ENCODE measurements at regions not wholly inside any gene's neighbourhood (a gene's known extent, or its start where the extent isn't known, plus 50 kb on each side); places are given as distances from the start of the nearest gene placed in this dataset.
A peak's percentile ranks its signal among the peaks of the same experiment; 100 is the strongest.

DNA sequence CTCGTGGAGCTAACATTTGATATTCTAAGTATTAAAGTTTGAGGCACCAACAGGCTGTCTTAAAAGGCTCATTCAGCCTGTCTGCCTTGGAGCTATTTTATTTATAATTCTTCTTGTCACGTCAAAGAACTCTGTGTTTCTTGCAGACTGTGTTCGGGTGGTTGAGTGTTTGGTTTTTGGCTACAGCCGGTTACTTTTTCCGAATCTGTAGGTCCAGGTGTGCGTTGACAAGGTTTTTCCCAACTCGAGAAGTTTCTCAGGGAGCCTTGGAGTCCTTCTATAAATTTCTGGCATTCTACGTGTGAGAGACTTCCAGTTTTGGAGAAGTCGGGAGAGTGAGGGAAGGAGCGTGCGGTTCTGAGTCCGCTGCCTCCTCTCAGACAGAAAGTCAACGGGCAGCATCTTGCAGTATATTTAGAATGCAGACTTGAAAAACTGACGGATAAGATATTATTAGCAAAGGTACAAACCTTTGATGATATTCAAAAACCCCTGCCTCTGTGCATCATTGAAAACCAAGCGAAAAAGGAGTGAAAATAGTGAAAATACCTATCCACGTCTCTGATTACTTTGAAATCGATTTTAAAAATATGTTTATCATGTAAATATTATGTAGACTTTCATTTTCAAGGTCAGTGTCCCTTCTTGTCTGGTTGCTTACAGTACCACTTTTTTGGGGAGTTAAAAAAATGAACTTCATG is 85.2 kb upstream of the PPARA start:
- H3K27ac ChIP-seq: peak overlapping the region; percentile 99 to 100
- H3K4me3 ChIP-seq: peak overlapping the region; percentile 27
- no peaks in the 10 kb centered on the region for H3K27me3 ChIP-seq
- TF ChIP-seq CTCF (IDR thresholded peaks at IDR 0.05): no peak
- no peak for TF ChIP-seq EP300 (IDR thresholded peaks at IDR 0.05)
- peaks cover 24% of the 10 kb centered on the region for H3K4me1 ChIP-seq (ENCODE audit: insufficient read depth)
- intact Hi-C loops (cut with DNase I): no loop called here
- no peaks in the 10 kb centered on the region for H3K9me3 ChIP-seq
- 4 to 7% (median 5%) methylated on average over 17 of the region's 17 CpGs for WGBS, 3 donors
- DNase-seq: peak in 4 of 5 donors; percentile 1 to 50 (median 44)
- H3K36me3 ChIP-seq: no peaks in the 10 kb centered on the region

DNA sequence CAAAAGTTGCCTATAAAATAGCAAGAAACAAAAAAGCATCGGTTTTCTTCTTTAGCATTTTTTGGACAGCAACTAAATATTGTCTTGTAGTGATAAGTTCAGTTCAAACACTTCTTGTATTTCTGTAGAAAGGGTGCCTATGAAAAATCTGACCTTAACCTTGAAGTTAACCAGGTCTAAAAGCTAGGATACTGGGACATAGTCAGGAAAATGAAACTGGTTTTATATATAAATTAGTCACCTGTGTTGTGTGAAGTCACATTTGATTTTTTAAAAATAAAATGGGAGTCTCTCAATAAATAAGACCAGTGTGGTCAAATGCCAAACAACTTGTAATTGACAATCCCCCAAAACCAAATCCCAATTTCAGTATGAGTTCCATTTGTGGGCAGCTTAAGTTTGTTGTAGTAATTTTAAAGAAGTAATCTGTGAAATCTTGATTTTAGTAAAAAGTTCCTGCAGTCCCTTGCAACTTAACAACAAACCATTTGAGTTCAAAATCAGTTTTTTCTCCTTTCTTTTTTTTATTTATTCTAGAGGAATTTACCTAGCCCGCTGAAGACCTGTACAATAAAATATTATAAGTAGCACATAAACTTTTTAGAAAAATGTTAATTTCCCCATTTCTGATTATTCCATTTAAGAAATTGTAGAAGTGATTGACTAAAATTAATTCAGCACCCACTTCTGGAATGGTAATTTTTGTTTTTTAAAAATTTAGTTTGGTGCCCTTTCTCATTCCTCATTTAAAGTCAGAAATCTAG is 84.5 kb upstream of the PPARA start:
- peaks cover 23% of the 10 kb centered on the region for H3K4me1 ChIP-seq (ENCODE audit: insufficient read depth)
- H3K4me3 ChIP-seq: peak overlapping the region; percentile 27
- WGBS, 3 donors: 5 to 20% (median 7%) methylated on average over 2 of the region's 2 CpGs

DNA sequence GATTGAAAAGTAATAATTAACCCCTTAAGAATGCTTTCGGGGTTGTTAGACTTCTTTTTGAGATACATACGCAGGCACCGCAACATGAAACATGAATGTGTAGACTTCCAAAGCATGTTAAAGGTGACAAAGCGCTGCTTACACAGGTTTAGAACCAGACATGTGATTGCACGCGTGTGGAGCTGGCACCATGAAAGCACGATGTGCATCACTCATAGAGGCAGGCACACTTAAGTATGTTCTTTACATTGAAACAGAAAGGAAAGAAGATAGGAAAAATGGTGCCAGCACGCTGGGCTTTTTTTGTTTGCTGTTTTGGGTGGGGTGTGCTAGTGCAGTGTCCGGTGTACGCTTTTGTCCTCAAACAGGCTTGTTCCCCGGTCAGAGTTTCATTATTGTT is 83.6 kb upstream of the PPARA start:
- Histone ChIP-seq H3K27me3 (no peaks in the 10 kb centered on the region), H3K36me3 (no peaks in the 10 kb centered on the region), H3K4me1 (ENCODE audit: insufficient read depth) (peaks cover 16% of the 10 kb centered on the region), H3K27ac (peak overlapping the region; percentile 99 to 100), H3K9me3 (no peaks in the 10 kb centered on the region), H3K4me3 (peak overlapping the region; percentile 29)
- DNase-seq: peak in 3 of 5 donors; percentile 47 to 53 (median 51)
- 3 to 11% (median 6%) methylated on average over 11 of the region's 11 CpGs for WGBS, 3 donors
- no peak for TF ChIP-seq POLR2A (IDR thresholded peaks at IDR 0.05)
- TF ChIP-seq CTCF (IDR thresholded peaks at IDR 0.05): no peak
- TF ChIP-seq EP300 (IDR thresholded peaks at IDR 0.05): no peak
- intact Hi-C loops (cut with DNase I): no loop called here

More for the DNA sequence above, 84.5 kb upstream of the PPARA start:
- intact Hi-C loops (cut with DNase I): no loop called here
- no peak for DNase-seq
- no peak for TF ChIP-seq EP300 (IDR thresholded peaks at IDR 0.05)
- TF ChIP-seq POLR2A (IDR thresholded peaks at IDR 0.05): no peak
- no peak for TF ChIP-seq CTCF (IDR thresholded peaks at IDR 0.05)
- H3K27ac ChIP-seq: peak overlapping the region; percentile 99 to 100
- H3K9me3 ChIP-seq: no peaks in the 10 kb centered on the region
- H3K36me3 ChIP-seq: no peaks in the 10 kb centered on the region
- no peaks in the 10 kb centered on the region for H3K27me3 ChIP-seq

DNA sequence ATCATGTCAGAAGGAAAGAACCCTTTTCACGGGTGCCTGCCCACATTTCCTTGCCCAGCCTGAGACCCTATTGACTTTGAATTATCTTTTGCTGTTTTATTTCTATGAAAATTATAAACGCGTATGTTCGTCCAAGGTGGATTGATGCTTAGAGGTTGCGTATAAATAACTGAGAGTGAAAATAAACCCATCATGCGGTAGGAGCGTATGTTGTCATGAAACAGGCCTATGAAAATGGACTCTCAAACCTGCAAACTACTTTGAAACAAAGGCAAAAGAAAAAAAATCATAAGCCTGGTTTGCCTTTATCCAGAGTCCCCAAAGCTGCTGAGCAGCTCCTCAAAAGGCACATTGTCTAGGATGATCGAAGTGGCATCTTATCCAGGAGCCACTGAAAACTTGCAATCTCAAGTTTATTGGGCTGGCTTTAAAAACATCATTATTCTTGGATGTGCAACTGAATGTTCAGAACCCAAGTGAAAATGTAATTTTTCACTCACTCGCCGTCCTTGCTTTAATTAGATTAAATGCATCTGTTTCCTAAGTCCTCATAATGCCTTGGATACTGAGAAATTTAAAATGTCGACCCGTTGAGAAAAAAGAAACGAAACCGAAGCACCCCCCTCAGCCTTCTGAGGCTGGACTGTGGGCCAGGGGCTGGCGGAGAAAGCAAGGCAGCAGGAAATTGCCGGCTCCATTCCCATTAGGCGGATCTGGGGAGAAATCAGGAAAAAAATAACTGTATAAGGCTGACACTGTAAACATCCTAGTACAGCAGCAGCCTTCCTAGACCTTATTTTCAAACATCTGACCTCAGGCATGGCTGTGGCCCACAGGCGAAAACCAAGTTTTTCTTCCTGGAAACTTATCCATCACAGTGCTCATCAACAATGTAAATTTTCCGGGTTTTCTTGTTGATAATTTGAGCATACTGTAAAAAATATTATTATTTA is 82.9 kb upstream of the PPARA start:
- 1 to 9% (median 3%) methylated on average over 19 of the region's 19 CpGs for WGBS, 3 donors
- no peaks in the 10 kb centered on the region for H3K9me3 ChIP-seq

More for the DNA sequence above, 82.9 kb upstream of the PPARA start:
- no peaks in the 10 kb centered on the region for H3K27me3 ChIP-seq
- peak overlapping the region; percentile 99 to 100 for H3K27ac ChIP-seq
- no peaks in the 10 kb centered on the region for H3K36me3 ChIP-seq
- H3K4me1 ChIP-seq (ENCODE audit: insufficient read depth): peaks cover 13% of the 10 kb centered on the region
- peak in 2 of 5 donors; percentile 53 to 59 for DNase-seq
- H3K4me3 ChIP-seq: peak overlapping the region; percentile 29
- intact Hi-C loops (cut with DNase I): no loop called here
- no peak for TF ChIP-seq EP300 (IDR thresholded peaks at IDR 0.05)
- TF ChIP-seq POLR2A (IDR thresholded peaks at IDR 0.05): no peak
- TF ChIP-seq CTCF (IDR thresholded peaks at IDR 0.05): no peak

Data from ovary (tissue), 7 donors.